ENCODE measurements at regions not wholly inside any gene's neighbourhood (a gene's known extent, or its start where the extent isn't known, plus 50 kb on each side); places are given as distances from the start of the nearest gene placed in this dataset.

DNA sequence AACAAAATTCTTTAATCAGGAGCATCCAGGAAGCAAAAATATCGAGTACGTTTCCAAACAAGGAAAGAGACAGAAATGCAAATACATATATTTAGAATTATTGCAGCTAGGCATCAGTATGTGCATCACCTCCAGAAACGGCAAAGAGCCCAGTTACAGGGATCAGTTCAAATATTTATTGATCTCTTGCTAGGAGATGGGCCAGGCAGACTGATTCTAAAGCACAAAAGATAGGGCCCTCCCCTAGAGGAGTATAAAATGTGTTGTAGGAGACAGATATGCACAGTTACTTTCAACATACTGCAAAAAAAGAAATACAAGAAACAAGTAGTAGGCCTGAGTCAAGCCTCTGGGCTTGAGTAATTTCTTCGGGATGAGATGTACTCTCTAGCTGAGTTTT is 80.7 kb upstream of the NHSL1 start:
- TF ChIP-seq, protein P1, sequence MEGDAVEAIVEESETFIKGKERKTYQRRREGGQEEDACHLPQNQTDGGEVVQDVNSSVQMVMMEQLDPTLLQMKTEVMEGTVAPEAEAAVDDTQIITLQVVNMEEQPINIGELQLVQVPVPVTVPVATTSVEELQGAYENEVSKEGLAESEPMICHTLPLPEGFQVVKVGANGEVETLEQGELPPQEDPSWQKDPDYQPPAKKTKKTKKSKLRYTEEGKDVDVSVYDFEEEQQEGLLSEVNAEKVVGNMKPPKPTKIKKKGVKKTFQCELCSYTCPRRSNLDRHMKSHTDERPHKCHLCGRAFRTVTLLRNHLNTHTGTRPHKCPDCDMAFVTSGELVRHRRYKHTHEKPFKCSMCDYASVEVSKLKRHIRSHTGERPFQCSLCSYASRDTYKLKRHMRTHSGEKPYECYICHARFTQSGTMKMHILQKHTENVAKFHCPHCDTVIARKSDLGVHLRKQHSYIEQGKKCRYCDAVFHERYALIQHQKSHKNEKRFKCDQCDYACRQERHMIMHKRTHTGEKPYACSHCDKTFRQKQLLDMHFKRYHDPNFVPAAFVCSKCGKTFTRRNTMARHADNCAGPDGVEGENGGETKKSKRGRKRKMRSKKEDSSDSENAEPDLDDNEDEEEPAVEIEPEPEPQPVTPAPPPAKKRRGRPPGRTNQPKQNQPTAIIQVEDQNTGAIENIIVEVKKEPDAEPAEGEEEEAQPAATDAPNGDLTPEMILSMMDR (IDR thresholded peaks at IDR 0.05; ENCODE audit: low read depth, low read length, missing control alignments): no peak
- Histone ChIP-seq H3K36me3 (replicated peaks) (no peaks in the 10 kb centered on the region), H3K4me3 (ENCODE audit: low read depth, low read length) (no peak overlapping the region), H3K27me3 (replicated peaks) (no peaks in the 10 kb centered on the region), H3K27ac (no peak overlapping the region)
- DNase-seq: no peak
- in situ Hi-C loops (cut with HindIII; ENCODE audit: low pct_ligation_motif_present, low sequenced_read_pairs): no loop called here

- in situ Hi-C loops (cut with HindIII; ENCODE audit: low pct_ligation_motif_present, low sequenced_read_pairs): no loop called here
- H3K27ac ChIP-seq: no peak overlapping the region
- no peak overlapping the region for H3K4me3 ChIP-seq (ENCODE audit: low read depth, low read length)
- TF ChIP-seq, protein P1 (IDR thresholded peaks at IDR 0.05; ENCODE audit: low read depth, low read length, missing control alignments): no peak
- no peaks in the 10 kb centered on the region for H3K27me3 ChIP-seq (replicated peaks)
- no peaks in the 10 kb centered on the region for H3K36me3 ChIP-seq (replicated peaks)
- no peak for DNase-seq
Measured at GRCh38 chr6:138580801-138581200, 81.5 kb upstream of the NHSL1 start.

GRCh38 chr6:138582573-138582972 is 83.3 kb upstream of the NHSL1 start:
- DNase-seq: no peak
- in situ Hi-C loops (cut with HindIII; ENCODE audit: low pct_ligation_motif_present, low sequenced_read_pairs): no loop called here
- TF ChIP-seq, protein P1 (IDR thresholded peaks at IDR 0.05; ENCODE audit: low read depth, low read length, missing control alignments): no peak

GRCh38 chr6:138586638-138587037 is 87.3 kb upstream of the NHSL1 start:
- DNase-seq: no peak
- in situ Hi-C loops (cut with HindIII; ENCODE audit: low pct_ligation_motif_present, low sequenced_read_pairs): no loop called here
- TF ChIP-seq, protein P1 (IDR thresholded peaks at IDR 0.05; ENCODE audit: low read depth, low read length, missing control alignments): no peak
- H3K27ac ChIP-seq: no peak overlapping the region
- no peaks in the 10 kb centered on the region for H3K27me3 ChIP-seq (replicated peaks)
- no peak overlapping the region for H3K4me3 ChIP-seq (ENCODE audit: low read depth, low read length)
- H3K36me3 ChIP-seq (replicated peaks): no peaks in the 10 kb centered on the region

More at GRCh38 chr6:138582573-138582972, 83.3 kb upstream of the NHSL1 start:
- H3K4me3 ChIP-seq (ENCODE audit: low read depth, low read length): no peak overlapping the region
- no peaks in the 10 kb centered on the region for H3K27me3 ChIP-seq (replicated peaks)
- no peak overlapping the region for H3K27ac ChIP-seq
- no peaks in the 10 kb centered on the region for H3K36me3 ChIP-seq (replicated peaks)

DNA sequence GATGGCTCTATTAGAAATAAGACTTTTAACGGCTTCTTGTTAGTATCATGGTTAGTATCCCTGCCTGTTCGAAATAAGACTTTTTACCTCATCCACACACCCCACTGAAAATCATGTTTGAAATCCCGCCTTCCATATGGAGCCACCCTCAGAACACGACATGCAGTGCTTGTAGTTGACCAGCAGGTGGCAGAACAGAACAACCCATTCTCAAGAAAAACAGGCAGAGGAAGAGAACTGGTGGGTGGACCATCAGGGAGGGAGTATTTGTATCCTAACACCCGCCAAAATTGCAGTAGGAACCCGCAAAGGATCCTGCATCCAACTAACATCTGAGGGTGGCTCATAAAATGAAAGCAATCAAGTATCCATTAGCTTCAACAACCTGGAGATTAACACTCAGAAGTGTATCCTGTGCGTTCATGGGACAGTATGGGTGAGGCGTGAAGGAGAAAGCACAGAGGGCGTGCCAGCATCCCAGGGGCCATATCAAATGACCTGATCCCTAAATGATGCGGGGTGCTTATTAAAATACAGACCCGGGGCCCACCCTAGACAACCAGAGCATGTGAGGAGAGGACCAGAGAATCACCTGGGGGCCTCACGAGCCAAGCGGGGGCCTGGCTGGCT is 89.6 kb upstream of the NHSL1 start:
- Histone ChIP-seq H3K4me3 (ENCODE audit: low read depth, low read length) (no peak overlapping the region), H3K27ac (no peak overlapping the region), H3K27me3 (replicated peaks) (no peaks in the 10 kb centered on the region), H3K36me3 (replicated peaks) (no peaks in the 10 kb centered on the region)
- TF ChIP-seq, protein P1 (IDR thresholded peaks at IDR 0.05; ENCODE audit: low read depth, low read length, missing control alignments): peak; percentile 95
- in situ Hi-C loops (cut with HindIII; ENCODE audit: low pct_ligation_motif_present, low sequenced_read_pairs): no loop called here
- DNase-seq: peak; percentile 62
